ENCODE measurements at regions not wholly inside any gene's neighbourhood (a gene's known extent, or its start where the extent isn't known, plus 50 kb on each side); places are given as distances from the start of the nearest gene placed in this dataset.

GRCh38 chr3:161800985-161801559, 304.5 kb downstream of the OTOL1 start:
- DNase-seq (ENCODE audit: low spot score), result no peak

- no peak for DNase-seq (ENCODE audit: low spot score)
Observed at GRCh38 chr3:161818106-161818505, 321.5 kb downstream of the OTOL1 start.

GRCh38 chr3:161821591-161821990, 325.0 kb downstream of the OTOL1 start:
- no peak for DNase-seq (ENCODE audit: low spot score)

GRCh38 chr3:161822291-161822690, 325.7 kb downstream of the OTOL1 start:
- no peak for DNase-seq (ENCODE audit: low spot score)

GRCh38 chr3:161823910-161824309, 327.3 kb downstream of the OTOL1 start:
- no peak for DNase-seq (ENCODE audit: low spot score)

DNA sequence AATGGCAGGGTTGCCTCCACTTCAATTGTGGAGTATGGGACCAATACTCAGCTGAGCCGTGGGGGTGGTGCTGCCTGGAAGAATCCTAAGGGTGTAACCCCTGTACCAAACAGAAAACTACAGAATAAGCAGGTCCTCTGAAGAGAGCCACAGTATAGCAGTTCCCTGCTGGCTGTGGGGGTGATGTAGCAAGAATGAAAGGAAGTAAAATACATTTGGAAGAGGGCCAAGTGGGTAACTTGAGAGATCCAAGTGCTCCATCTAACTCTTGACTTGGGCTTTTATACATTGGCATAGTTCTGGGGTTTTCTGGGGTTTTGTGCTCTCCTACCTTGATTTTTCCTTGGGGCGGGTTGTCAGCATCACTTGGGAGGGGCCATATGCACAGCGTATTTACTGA, 341.4 kb downstream of the OTOL1 start:
- DNase-seq (ENCODE audit: low spot score), result no peak

DNA sequence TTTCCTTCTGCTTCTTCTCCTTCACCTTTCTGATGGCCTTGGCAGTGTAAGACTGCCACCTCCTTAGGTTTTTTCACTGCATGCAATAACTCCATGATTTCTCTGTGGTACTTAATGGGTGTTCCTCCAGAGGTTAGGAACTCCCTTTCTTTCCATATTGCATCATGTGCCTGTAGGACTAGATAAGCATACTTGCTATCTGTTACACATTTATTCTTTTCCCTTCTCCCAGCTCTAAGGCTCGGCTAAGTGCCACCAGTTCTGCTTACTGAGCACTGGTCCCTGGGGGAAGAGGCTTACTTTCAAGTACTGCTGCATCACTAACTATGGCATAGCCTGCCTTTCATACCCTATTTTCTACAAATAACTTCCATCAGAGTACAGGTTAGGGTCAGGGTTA, 351.8 kb downstream of the OTOL1 start:
- no peak for DNase-seq (ENCODE audit: low spot score)

DNA sequence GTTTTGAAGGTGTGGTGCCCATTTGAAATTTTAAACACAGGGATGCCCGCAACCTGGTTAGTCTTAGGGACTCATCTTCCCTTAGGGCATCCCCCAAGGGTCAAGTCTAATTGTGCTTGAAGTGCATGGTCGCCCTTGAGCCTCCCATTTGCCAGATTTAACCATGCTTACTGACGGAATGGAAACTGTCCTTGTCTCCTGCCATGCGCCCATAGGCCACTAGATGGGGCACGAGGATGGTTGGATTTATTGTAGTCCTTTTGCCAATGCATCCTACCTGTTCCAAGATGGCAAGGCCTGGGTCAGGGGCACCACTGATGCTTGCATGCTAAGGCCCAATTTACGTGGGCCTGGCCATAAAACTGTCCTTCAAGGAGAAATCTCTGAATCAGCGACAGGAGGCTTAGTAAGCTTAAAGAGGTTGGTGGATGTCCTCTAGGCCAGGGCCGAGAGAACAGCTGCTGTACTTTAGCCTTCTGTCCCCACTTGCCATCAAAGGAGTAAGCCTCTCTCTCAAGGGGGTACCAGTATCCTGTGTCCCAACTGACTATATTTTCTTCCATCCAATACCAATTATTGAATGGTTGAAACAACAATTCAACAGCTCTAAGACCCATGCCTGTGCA, 355.4 kb downstream of the OTOL1 start:
- peak; percentile 48 for DNase-seq (ENCODE audit: low spot score)

GRCh38 chr3:161852744-161853143, 356.1 kb downstream of the OTOL1 start:
- DNase-seq (ENCODE audit: low spot score), result no peak

DNA sequence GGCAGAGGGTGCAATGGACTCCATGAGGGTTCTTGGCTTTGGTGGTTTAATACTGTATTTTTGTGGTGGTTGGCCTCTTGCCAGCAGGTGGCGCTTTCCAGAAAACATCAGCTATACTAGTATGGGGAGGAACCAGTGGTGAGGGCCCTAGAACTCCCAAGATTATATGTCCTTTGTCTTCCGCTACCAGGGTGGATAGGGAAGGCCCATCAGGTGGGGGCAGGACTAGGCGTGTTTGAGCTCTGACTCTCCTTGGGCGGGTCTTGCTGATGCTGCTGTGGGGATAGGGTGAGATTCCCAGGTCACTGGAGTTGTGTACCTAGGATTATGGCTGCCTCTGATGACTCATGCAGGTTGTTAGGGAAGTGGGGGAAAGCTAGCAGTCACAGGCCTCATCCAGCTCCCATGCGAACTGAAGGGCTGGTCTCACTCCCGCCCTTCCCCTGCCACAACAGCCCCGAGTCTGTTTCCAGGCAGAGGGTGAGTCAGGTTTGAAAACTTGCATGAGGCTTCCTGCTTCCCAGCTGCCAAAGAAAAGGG, 357.7 kb downstream of the OTOL1 start:
- peak; percentile 72 for DNase-seq (ENCODE audit: low spot score)

DNA sequence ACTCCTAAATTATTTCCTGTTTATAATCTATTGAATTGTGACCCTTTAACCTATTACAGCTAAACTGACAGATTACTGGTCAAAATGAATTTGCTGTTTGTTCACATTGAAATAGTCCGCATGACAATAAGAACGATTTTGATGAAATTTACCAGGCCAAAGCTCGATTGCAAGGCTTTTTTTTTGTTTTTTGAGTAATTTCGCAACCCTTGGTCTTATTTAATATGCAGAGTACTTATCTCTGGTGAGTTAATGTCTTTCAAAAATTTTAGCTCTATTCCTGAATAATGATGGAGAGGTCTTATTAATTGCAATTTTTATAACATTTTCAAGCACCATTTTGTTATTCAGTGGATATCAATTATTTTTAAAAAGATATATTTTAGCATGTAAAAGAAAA, 362.4 kb downstream of the OTOL1 start:
- no peak for DNase-seq (ENCODE audit: low spot score)

DNA sequence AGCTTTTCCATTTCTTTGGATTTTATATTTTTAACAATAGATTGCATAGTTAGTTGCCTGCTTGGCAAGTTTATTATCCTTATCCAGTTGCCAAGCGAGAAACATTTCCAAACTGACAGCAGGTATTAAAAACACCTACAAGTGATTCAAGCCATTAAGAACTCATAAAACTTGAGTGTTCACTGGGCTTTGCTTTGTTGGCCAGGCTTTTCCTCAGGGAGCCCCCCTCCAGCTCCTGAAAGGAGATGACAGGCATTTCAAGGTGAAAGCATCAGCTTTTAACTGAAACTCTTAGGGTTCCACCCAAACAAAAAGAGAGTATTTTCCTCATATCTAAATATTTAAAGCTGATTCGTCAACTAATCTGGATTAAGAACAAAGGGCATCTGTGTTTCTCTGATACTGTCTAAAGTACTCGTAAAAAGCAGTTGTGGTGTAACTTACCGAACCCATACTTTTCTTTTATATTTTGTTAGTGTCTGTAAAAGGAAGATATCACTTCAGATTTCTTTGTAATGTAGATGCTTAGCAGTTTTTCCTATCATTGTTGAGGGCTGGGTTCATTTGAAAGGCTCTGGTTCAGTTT, 363.4 kb downstream of the OTOL1 start:
- DNase-seq (ENCODE audit: low spot score), result no peak

GRCh38 chr3:161863775-161864174, 367.2 kb downstream of the OTOL1 start:
- DNase-seq (ENCODE audit: low spot score), result no peak

DNA sequence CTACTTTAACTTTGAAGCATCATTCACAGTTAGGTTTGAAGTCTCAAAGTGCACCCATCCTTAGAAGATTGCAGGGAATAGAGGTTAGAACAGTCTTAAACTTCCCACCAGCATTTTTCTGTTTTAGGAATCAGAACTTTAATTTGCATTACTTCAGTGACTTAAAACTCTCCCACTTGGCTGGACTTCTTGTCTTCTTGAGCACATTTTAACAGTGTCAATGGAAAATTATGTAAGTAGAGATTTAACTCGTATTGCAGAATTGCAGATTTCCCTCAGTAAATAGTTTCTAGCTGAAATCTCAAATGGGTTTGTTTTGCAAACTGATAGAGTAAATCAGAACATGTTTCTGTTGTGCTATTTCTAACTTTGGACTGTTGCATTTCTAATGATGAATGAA, 369.6 kb downstream of the OTOL1 start:
- DNase-seq (ENCODE audit: low spot score), result no peak

GRCh38 chr3:161875483-161875882, 378.9 kb downstream of the OTOL1 start:
- no peak for DNase-seq (ENCODE audit: low spot score)

DNA sequence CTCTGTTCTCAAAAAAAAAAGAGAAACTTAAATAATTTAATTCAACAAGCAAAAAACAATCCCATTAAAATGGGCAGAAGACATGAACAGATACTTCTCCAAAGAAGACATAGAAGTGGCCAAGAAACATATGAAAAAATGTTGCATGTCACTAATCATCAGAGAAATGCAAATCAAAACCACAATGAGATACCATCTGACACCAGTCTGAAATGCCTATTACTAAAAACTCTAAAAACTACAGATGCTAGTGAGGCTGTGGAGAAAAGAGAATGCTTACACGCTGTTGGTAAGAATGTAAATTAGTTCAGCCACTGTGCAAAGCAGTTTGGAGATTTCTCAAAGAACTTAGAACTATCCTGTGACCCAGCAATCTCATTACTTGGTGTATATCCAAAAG, 382.9 kb downstream of the OTOL1 start:
- DNase-seq (ENCODE audit: low spot score), result no peak

DNA sequence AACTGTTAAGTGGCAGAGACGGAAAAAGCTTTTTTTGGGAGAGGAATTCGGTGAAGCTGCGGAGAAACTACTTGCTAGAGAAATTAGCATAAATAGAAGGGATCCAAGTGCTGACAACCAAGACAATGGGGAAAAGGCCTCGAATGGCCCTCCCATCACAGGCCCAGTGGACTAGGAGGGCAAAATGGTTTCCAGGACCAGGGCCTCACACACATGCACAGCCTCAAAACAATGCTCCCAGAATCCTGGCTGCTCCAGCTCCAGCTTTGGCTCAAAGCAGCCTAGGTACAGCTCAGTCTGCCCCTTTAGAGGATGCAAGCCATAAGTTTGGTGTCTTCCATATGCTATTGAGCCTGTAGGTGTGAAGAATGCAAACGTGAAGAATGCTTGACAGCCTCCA, 388.2 kb downstream of the OTOL1 start:
- no peak for DNase-seq (ENCODE audit: low spot score)

DNA sequence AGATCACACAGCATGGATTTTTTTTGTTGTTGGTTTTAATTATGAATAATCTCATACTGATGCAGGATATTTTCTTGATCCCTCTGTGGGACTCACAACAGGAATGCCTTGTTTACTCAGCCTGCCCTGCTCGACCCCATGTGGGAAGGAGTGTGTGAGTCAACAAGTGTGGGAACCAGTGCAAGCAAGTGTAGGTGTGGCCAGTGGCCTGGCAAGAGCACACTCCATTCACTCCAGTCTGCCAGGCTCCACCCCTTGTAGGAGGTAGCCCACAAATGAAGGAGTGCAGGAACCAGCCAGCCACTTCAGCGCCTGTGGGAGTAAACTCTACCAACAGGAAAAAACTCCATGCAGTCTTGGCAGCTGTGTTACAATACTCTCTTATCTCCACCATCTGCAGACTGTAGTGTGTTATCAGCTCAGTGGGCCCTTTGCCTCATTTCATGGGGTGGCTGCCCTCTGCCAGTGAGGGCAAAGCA, 393.6 kb downstream of the OTOL1 start:
- peak; percentile 71 for DNase-seq (ENCODE audit: low spot score)

GRCh38 chr3:161893972-161894371, 397.4 kb downstream of the OTOL1 start:
- DNase-seq (ENCODE audit: low spot score), result no peak

DNA sequence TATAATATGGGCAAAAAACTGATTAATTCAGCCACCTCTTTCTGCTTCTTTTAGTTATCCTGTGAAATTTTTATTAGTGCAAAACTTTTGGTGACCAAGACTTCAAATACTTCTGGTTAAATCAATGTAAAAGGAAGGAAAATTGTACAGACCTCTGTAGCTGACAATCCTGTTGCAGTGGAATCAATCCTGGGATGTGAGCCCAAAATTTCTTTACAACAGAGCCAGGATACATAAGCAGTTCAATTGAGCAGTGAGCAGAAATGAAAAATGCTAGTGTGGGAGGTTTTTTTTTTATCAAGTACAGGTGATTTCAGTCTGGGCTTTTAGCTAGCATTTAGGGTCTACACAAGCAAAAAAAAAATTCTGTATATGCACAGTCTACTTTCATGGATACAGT, 398.0 kb downstream of the OTOL1 start:
- DNase-seq (ENCODE audit: low spot score), result no peak

GRCh38 chr3:161905520-161906132, 409.0 kb downstream of the OTOL1 start:
- no peak for DNase-seq (ENCODE audit: low spot score)

DNA sequence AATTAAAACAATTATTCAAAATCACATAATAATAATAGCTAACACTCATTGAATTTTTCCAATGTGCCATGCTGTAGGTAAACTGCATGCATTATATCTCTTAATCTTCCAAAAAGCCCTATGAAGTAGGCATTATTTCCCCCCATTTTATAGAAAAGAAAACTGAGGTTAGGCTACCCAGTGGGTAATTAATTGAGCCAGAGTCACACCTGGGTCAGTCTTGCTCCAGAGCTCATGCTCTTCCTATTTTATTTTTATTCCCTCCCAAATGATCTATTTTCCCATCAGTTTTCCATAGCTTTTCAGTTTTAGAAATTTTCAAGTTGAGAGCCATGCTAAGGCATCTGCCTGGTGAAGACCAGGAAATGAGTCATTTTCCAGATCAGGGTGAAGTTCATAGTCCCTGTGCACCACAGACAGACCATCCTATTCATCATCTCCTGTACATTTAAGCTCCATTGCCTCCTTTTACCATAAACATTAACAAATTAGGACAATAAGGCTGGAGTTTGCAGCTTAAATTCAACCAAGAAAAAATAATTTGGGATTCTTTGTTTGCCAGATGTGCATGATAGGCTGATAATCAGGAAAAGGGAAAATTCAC, 417.3 kb downstream of the OTOL1 start:
- DNase-seq (ENCODE audit: low spot score), result peak; percentile 70
